AG09319 (cell line): ENCODE measurements at regions not wholly inside any gene's neighbourhood (a gene's known extent, or its start where the extent isn't known, plus 50 kb on each side); places are given as distances from the start of the nearest gene placed in this dataset.

ENCODE experiments used
- DNase-seq: peaks from one replicate; pipeline ENCODE4 v3.0.0-alpha.2; 2010; ENCODE audit warnings: low read depth; ENCODE audit errors: extremely low read depth
- CTCF ChIP-seq: IDR thresholded peaks from 2 replicates; pipeline ENCODE4 v1.5.1; 2011; ENCODE audit warnings: low read depth, mild to moderate bottlenecking, inconsistent platforms, low read length, moderate library complexity

DNA sequence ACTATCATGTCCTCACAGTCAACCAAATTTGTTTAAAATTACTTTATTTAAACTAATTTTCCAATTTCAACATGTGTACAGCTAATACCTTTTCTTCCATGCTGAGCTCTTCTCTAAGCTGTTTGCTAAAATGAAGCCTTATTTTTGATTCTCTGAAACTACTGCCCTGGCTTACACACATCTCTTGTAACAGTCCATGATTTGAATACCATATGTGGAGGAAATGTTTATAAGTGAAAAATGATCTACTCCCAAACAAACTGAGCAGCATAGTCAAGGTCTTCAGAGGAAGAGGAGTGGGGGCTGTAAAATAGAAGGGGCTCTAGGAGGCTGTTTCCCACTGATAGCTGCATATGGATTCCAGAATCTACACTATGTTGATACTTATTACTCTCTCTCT lies 188.7 kb downstream of the ANKRD50 start:
- no peak for DNase-seq
- no peak for TF ChIP-seq CTCF

- no peak for DNase-seq
- TF ChIP-seq CTCF, result no peak
Observed at GRCh38 chr4:124525524-124525923, 187.0 kb downstream of the ANKRD50 start.

GRCh38 chr4:124526331-124526730 lies 186.2 kb downstream of the ANKRD50 start:
- no peak for DNase-seq
- no peak for TF ChIP-seq CTCF

- no peak for TF ChIP-seq CTCF
- DNase-seq, result no peak
Observed at GRCh38 chr4:124526769-124527168, 185.8 kb downstream of the ANKRD50 start.

DNA sequence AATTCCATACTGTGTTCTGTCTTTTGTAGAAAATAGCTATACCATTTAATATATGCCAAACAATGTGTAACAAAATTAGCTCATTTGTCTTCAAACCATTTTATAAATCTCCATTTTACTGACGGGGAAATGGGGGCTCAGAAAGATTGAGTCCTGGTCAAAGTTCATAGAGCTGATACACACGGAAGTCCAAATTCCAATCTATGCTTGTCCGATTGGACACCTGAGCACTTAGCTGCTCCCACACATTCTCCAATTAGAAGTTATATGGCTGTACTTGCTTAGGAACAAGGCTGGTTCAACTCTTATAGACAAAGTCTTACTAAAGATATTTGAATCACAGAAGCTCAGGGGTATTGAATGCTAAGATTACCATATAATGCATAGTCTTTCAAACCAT lies 185.2 kb downstream of the ANKRD50 start:
- DNase-seq, result no peak
- no peak for TF ChIP-seq CTCF

DNA sequence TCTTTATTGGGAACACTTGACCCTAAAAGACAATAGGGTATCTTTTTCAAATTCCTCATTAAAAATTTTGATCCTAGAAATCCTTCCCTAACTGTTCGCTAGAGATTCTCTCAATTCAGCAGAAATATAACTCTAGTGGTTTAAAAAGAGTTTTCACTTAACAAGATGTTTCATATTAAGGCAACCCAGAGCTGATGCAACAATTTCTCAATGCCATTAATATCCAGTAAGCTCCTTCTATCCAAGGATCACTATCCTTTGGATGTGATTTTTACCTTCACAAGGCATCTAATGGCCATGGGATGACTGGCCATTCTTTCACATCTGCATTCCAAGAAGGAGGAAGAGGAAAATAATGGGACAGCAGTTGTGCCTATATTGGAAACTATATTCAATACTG lies 183.4 kb downstream of the ANKRD50 start:
- no peak for TF ChIP-seq CTCF
- DNase-seq, result no peak

DNA sequence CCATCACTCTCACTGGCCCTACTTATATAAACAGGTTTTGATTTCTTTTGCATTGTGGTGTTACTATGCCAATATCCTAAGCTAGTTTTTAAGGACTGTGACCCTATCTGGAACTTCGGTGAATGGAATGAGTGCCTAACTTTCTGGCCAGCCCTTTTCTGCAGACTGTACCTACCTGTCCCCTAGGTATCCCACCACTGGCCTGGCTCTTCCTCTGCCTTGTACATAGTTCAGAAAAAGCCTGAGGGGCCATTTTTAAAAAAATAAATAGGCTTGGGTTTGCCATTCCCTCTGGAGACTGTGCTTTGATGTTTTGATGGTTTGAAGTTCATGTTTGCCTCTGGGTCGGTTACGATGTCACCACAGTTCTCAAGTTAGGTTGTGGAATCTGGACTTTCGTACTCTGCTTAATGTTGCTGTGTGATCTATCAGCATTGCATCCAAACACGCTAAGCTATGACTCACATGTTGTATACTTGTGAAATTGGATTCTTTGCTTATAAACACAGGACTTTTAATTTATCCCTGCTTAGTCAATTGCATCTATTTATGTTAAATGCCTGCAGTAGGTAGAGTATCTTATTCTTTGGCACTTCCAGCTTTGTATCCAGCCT lies 182.0 kb downstream of the ANKRD50 start:
- no peak for TF ChIP-seq CTCF
- peak; percentile 41 for DNase-seq
